ENCODE measurements at regions not wholly inside any gene's neighbourhood (a gene's known extent, or its start where the extent isn't known, plus 50 kb on each side); places are given as distances from the start of the nearest gene placed in this dataset.

GRCh38 chrX:20522420-20522819, 255.7 kb upstream of the RPS6KA3 start:
- no peak for DNase-seq (ENCODE audit: low read depth in 2 of 2)

- DNase-seq (ENCODE audit: low read depth in 2 of 2) = no peak
Measured at GRCh38 chrX:20521222-20521621, 254.5 kb upstream of the RPS6KA3 start.

GRCh38 chrX:20519826-20520225, 253.1 kb upstream of the RPS6KA3 start:
- DNase-seq (ENCODE audit: low read depth in 2 of 2) = no peak

- DNase-seq (ENCODE audit: low read depth in 2 of 2) = no peak
Measured at GRCh38 chrX:20519146-20519545, 252.4 kb upstream of the RPS6KA3 start.

DNA sequence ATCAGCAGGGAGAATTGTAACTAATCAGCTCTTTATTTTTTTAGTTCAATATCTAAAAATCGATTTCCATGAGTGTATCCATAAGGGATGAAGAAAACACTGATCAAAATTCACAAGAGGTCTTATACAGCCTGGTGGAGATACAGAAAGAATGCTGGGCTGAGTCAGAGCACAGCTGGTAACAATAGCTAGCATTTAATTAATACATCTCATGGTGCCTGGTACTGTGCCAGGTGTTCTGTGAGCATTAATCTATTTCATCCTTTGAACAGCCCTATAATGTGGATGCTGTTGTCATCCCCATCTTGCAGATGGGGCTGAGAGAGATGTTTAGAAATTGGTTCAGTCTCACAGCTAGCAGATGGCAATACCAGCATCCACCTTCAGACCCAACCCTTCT, 250.9 kb upstream of the RPS6KA3 start:
- DNase-seq (ENCODE audit: low read depth in 2 of 2) = no peak

GRCh38 chrX:20515841-20516461, 249.2 kb upstream of the RPS6KA3 start:
- DNase-seq (ENCODE audit: low read depth in 2 of 2) = no peak

DNA sequence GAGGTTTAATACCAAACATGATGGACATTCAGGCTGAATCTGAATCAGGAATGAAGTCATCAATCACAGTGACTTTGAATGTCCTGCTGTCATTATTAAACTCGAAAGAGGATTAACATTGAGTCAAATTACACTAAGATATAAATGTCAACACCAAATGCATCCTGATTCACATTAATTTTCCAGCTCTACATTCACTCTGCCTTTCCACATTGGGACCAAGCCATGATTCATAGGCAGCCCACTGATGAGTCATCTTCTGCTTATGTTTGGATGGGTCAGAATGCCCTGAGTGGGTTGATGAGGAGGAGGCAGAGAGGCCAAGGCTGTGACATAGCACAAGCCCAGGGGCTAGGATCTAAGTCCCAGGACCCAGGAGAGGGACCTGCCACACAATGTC, 247.6 kb upstream of the RPS6KA3 start:
- no peak for DNase-seq (ENCODE audit: low read depth in 2 of 2)

- DNase-seq (ENCODE audit: low read depth in 2 of 2) = no peak
Measured at GRCh38 chrX:20513185-20513584, 246.5 kb upstream of the RPS6KA3 start.

- no peak for DNase-seq (ENCODE audit: low read depth in 2 of 2)
Measured at GRCh38 chrX:20511792-20512191, 245.1 kb upstream of the RPS6KA3 start.

DNA sequence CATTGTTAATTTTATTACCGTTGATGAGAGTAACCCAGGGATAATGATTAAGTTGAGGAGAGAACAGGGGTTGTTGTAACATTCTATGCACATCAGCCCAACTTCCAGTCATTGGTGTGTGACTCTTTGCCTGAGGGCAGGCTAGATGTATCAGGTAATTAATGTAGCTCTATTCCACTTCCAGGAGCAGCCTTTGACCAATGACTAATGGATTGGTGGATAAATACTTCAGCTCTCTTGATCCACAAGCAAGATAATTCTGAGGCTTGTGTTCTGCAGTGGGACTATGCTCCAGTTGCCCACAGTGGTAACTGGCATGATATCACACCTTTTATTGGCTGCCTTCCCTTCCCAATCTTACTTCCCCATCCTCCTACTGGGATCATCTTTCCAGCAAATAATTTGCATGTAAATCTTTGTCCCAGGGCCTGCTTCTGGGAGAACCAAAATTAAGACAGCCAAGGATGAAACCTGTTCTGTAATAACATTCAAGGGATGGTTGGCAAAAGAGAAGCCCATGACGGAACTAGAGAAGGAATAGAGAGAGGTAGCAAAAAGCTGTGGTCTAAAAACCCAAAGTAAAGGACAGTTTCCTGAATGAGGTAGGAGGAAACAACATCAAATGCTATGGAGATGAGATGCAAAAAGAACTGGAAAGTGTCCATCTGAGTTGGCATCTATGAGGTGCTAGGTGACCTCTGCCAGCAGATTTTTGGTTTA, 241.4 kb upstream of the RPS6KA3 start:
- no peak for DNase-seq (ENCODE audit: low read depth in 2 of 2)

DNA sequence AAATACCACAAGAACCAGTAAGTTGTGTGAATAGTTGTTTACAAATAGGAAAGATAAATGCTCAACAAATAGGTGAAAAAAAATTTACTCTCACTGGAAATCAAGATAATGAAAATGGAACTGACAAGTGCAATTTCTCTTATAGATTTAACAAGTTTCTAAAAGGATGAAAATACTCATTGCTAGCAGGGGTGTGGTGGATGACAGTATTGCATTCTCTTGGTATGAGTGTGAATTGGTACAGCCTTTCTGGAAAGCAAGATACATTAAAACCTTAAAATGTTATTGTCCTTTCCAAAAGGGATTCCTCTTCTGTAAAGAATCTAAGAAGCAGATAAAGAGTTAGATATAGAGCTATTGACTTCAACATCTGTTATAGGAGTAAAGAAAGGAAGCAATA, 240.0 kb upstream of the RPS6KA3 start:
- no peak for DNase-seq (ENCODE audit: low read depth in 2 of 2)

DNA sequence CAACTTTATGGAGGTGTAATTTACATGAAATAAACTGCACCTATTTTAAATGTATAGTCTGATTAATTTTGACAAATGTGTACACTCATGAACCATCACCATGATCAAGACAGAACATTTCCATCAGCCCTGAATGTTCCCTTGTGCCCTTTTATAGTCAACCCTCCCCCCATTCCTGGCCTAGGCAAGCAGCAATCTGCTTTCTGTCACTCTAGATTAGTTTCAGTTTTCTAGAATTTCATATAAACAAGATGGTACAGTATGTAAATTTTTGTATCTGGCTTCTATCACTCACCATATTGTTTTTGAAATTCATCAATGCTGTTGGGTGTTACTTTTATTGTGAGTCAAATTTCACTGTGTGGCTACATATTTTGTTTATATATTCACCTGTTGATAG, 234.2 kb upstream of the RPS6KA3 start:
- no peak for DNase-seq (ENCODE audit: low read depth in 2 of 2)

- DNase-seq (ENCODE audit: low read depth in 2 of 2) = no peak
Measured at GRCh38 chrX:20500171-20500865, 233.6 kb upstream of the RPS6KA3 start.

- DNase-seq (ENCODE audit: low read depth in 2 of 2) = no peak
Measured at GRCh38 chrX:20499763-20500162, 233.1 kb upstream of the RPS6KA3 start.

DNA sequence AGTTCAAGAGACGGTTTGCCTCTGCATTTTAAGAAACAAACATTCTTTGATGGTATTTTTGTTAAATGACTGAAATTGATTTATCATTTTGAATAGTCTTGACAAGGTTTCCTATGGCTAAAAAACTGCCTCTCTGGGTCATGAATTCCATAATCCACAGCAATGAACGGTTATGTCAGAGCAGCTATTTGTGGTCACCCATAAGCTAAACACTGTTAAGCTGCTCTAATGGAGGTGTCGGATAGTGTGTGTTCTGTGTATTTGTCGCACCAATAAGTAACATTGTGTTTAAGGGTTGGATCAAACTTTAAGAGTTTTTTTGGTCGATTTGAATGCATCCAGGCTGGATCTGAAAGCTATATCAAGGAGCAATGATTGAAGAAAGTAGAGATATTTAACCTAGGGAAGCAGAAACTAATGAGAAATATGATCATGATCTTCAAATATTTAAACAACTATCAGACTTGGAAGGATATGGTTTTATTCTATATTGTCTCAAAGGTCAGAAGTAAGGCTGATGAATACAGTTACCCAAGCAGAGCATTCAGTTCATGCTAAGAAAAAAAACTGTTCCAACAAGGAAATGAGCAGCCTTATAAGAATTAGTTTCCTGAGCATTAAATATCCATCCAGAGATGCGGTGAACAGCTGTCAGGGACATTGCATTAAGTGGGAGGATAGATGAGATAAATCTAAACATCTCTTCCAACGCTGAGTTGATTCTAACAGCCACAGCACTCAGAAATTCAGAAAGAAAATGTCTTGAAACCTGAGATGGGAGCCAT, 232.3 kb upstream of the RPS6KA3 start:
- no peak for DNase-seq (ENCODE audit: low read depth in 2 of 2)

GRCh38 chrX:20495575-20495974, 228.9 kb upstream of the RPS6KA3 start:
- DNase-seq (ENCODE audit: low read depth in 2 of 2) = no peak

DNA sequence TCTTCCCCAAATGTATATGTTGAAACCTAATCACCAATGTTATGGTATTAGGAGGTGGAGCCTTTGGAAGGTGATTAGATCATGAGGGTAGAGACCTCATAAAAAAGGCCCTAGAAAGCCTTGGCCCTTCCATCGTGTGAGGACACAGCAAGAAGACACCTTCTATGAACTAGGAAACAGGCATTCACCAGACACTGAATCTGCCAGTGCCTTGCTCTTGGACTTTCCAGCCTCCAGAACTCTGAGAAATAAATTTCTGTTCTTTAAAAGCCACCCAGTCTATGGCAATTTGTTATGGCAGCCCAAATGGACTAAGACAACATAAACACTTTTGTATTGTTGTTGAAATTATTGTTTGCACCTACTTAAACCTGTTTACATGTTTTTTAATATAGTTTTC, 221.8 kb upstream of the RPS6KA3 start:
- DNase-seq (ENCODE audit: low read depth in 2 of 2) = no peak

DNA sequence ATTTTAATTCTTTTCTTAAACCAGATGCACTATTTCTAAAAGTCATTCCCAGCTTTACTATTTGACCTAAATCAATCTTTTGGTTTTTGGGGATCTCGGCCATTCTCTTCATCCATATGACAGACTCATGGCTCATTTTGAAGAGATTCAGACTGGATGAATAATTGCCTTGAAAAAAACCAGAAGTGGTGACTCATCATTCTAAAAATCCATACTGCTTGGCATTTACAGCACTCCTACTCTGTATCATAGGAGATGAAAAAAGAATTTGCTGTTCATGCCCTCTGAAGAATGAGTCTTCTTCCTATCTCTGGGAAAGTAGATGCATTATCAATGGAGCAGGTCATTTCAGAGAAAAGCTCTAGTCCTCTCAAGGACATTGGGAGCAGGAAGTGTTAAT, 220.5 kb upstream of the RPS6KA3 start:
- no peak for DNase-seq (ENCODE audit: low read depth in 2 of 2)

GRCh38 chrX:20481632-20482031, 214.9 kb upstream of the RPS6KA3 start:
- DNase-seq (ENCODE audit: low read depth in 2 of 2) = no peak

- DNase-seq (ENCODE audit: low read depth in 2 of 2) = no peak
Measured at GRCh38 chrX:20479896-20480295, 213.2 kb upstream of the RPS6KA3 start.

DNA sequence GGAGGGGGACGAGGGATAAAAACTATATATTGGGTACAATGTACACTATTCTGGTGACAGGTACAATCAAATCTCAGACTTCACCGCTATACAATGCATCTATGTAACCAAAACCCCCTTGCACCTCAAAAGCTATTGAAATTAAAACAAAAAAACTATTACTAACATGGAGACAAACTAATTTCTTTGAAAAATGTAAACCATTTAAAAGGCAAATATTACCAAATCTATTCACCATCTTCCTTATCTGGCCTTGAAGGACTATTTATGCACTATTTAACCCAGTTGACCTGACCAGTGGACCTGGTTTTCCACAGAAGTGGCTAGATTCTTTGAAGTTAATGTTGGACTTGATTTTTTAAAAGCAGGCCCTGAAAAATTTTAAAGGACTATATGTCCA, 212.3 kb upstream of the RPS6KA3 start:
- DNase-seq (ENCODE audit: low read depth in 2 of 2) = no peak

DNA sequence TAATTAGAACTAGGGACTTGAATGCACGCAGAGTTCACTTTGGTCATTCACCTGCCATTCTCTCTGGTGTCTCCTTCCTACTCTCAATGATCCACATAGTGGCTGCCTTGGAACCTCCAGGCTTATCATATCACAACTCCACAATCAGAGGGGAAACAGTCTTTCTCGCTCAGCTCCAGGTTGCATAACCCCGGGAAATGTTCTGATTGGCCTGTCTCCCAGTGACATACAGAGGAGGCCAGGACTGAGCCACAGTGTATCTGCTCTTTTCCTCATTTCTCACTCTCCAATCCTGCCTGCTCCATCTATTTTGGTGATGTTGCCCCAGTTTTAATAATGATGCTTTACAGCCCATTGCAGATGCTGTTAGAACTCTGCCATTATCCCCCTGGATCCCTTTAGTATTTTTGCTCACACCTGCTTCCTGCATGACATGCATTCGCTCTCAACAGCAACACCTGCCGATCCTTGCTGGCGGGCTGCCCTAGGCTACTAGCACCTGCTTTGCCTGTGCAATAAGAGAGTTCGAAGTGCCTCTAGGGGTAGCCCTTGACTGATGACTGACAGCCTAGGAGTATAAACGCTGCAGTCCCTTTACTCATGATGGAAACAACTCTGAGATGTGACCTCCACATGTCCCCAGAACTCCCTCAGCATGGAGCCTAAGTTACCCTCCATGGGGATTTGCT, 211.3 kb upstream of the RPS6KA3 start:
- no peak for DNase-seq (ENCODE audit: low read depth in 2 of 2)

Data from activated CD8-positive, alpha-beta memory T cell treated with anti-CD3 and anti-CD28 coated beads for 4 hours (primary cell).